ENCODE measurements at regions not wholly inside any gene's neighbourhood (a gene's known extent, or its start where the extent isn't known, plus 50 kb on each side); places are given as distances from the start of the nearest gene placed in this dataset.

GRCh38 chr2:42954227-42954962 is 162.0 kb upstream of the HAAO start:
- no peak for DNase-seq

- DNase-seq, result no peak
Measured at GRCh38 chr2:42953216-42953615, 160.8 kb upstream of the HAAO start.

- no peak for DNase-seq
Measured at GRCh38 chr2:42951263-42951938, 159.0 kb upstream of the HAAO start.

- no peak for DNase-seq
Measured at GRCh38 chr2:42949125-42949524, 156.7 kb upstream of the HAAO start.

GRCh38 chr2:42947809-42948600 is 155.6 kb upstream of the HAAO start:
- DNase-seq, result no peak

GRCh38 chr2:42944779-42945415 is 152.5 kb upstream of the HAAO start:
- DNase-seq, result no peak

GRCh38 chr2:42942990-42943493 is 150.7 kb upstream of the HAAO start:
- DNase-seq, result no peak

GRCh38 chr2:42942214-42942989 is 150.0 kb upstream of the HAAO start:
- no peak for DNase-seq

- DNase-seq, result peak; percentile 73
Measured at GRCh38 chr2:42941633-42942176, 149.3 kb upstream of the HAAO start.

- DNase-seq, result no peak
Measured at GRCh38 chr2:42939411-42940206, 147.2 kb upstream of the HAAO start.

GRCh38 chr2:42938671-42939370 is 146.4 kb upstream of the HAAO start:
- DNase-seq, result no peak

GRCh38 chr2:42937171-42937875 is 144.9 kb upstream of the HAAO start:
- no peak for DNase-seq

GRCh38 chr2:42935692-42936671 is 143.6 kb upstream of the HAAO start:
- DNase-seq, result no peak

GRCh38 chr2:42934580-42935186 is 142.3 kb upstream of the HAAO start:
- no peak for DNase-seq

GRCh38 chr2:42933824-42934254 is 141.5 kb upstream of the HAAO start:
- no peak for DNase-seq

GRCh38 chr2:42932271-42933151 is 140.1 kb upstream of the HAAO start:
- no peak for DNase-seq

Data from tongue (tissue), 1 donor.